Ectodermal cell (in vitro differentiated cells): ENCODE measurements at regions not wholly inside any gene's neighbourhood (a gene's known extent, or its start where the extent isn't known, plus 50 kb on each side); places are given as distances from the start of the nearest gene placed in this dataset.

Experiments used
- H3K27ac ChIP-seq: 2 replicates; pipeline ENCODE4 v1.7.0; 2013; ENCODE audit warnings: mild to moderate bottlenecking, low read depth, low read length; ENCODE audit not compliant: insufficient read depth, poor library complexity, severe bottlenecking
- H3K27me3 ChIP-seq: 2 replicates; pipeline ENCODE4 v1.7.0; 2013; ENCODE audit warnings: mild to moderate bottlenecking, low read length; ENCODE audit not compliant: insufficient read depth, control insufficient read depth, poor library complexity, severe bottlenecking
- H3K36me3 ChIP-seq: one replicate; pipeline ENCODE4 v1.7.0; 2013; ENCODE audit warnings: low read length; ENCODE audit not compliant: control insufficient read depth, insufficient read depth
- H3K4me1 ChIP-seq: one replicate; pipeline ENCODE4 v1.7.0; 2013; ENCODE audit warnings: low read length; ENCODE audit not compliant: control insufficient read depth, insufficient read depth
- H3K4me3 ChIP-seq: 2 replicates; pipeline ENCODE4 v1.7.0; 2013; ENCODE audit warnings: low read depth, low read length, control low read depth; ENCODE audit not compliant: insufficient read depth
- H3K9me3 ChIP-seq: 2 replicates; pipeline ENCODE4 v1.7.0; 2013; ENCODE audit warnings: mild to moderate bottlenecking, low read length, moderate library complexity; ENCODE audit not compliant: control insufficient read depth
- WGBS, 2 experiments: methylation state at CpG; one replicate each; pipeline ENCODE4 v1.1.7; 2013; ENCODE audit warnings: missing lambda C conversion rate in 2 of 2; 5-methylcytosine and 5-hydroxymethylcytosine counted together

DNA sequence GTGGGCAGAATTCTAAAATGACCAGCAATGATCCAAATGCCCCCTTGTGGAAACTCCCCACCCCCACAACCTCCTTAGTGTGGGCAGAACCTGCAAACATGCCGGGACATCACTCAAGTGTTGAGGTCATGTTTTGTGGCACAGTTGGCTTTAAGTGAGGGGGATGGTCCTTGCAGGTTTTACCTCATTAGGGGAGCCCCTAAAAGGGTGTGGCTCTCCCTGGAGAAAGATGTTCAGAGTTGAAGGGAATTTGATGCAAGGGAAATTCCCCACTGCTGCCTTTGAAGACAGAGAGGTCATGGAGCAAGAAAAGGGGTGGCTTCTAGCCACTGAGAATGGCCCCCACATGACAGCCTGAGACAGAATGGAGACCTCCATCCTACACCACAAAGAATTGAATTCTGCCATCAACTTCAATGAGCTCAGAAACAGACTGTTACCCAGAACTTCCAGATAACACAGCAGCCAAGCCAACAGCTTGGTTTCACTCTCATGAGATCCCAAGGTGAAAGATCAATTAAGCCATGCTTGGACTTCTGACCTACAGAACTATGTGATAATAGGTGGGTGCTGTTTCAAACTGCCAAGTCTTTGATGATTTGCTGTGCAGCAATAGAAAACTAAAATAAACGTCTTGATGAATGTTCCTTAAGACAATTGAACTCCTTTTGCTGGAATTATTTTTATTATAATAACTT, 103.4 kb downstream of the MED10 start:
- H3K4me3 ChIP-seq: no peak overlapping the region
- H3K9me3 ChIP-seq: no peaks in the 10 kb centered on the region
- H3K27ac ChIP-seq: no peak overlapping the region
- H3K4me1 ChIP-seq: no peaks in the 10 kb centered on the region
- no peaks in the 10 kb centered on the region for H3K27me3 ChIP-seq
- no peaks in the 10 kb centered on the region for H3K36me3 ChIP-seq
- 86 to 91% methylated on average over 1 to 2 of the region's 2 CpGs for WGBS, 2 experiments

DNA sequence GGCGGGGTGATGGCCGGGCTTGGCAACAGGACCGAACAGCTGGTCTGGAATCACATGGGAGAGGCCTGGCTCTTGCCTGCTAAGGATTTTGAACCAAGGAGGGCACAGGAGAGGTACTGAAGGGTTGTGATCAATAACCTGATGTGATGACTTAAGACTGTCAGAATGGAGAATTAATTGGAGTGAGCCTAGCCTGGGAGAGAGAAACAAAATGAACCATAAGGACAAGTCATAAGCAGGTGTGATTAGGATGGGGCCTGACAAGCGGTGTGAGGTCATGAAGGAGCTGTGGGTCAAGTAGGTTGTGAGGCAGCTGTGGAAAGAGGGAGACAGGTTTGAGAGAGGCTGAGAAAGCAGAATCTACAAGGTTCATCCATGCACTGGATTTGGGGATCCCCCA, 104.6 kb downstream of the MED10 start:
- Histone ChIP-seq H3K36me3 (no peaks in the 10 kb centered on the region), H3K4me3 (no peak overlapping the region), H3K4me1 (no peaks in the 10 kb centered on the region), H3K9me3 (no peaks in the 10 kb centered on the region), H3K27me3 (no peaks in the 10 kb centered on the region), H3K27ac (no peak overlapping the region)
- WGBS, 2 experiments: 80% methylated on average over 4 of the region's 4 CpGs

DNA sequence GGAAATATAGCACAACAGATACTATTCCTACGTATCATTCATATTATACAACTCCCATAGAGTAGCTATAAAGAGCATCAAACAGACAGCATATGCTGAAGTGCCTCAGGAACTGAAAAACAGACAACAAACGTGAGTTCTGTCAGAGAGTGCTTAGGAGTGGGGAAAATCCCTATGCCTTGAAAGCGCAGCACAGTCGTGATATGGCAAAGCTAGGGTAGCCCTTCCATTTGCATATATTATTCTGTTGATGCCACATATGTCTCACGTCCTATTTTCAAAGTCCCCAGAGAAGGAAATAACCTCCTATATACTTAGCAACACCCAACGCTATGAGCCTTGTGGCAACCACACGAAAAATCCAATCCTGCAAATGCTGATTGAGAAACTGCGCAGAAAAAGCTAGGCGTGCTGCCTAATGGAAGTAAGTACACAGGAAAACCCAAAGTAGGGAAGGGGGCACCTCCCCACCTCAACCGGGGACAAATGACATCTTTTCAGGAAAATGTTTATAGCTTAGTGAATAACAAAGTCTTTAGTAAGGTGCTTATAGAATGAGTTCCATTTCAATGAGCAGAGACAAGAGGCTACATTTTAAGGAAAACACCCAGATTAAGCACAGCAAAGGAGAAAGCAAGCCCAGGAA, 105.1 kb downstream of the MED10 start:
- Histone ChIP-seq H3K27me3 (no peaks in the 10 kb centered on the region), H3K9me3 (no peaks in the 10 kb centered on the region), H3K27ac (no peak overlapping the region), H3K36me3 (no peaks in the 10 kb centered on the region), H3K4me3 (no peak overlapping the region), H3K4me1 (no peaks in the 10 kb centered on the region)
- 92 to 93% methylated on average over 10 of the region's 10 CpGs for WGBS, 2 experiments

DNA sequence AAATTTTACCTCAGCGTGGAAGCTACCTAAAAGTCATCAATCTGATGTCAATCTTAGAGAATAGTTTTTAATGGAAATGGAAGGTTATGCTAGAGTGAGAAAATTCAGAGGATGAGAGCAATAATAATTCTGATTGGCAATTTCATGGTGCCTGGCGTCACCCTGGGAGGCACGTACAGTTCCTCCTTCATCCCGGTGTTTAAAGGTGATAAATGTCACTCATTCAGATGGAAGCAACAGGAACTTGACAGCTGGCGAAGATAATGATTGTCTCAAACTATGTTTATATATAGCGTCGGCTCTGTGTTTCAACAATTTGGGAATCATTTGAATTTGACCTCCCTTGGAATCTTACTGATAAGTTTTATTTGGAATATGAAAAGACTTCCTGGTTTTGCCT, 108.4 kb downstream of the MED10 start:
- Histone ChIP-seq H3K36me3 (no peaks in the 10 kb centered on the region), H3K4me1 (no peaks in the 10 kb centered on the region), H3K9me3 (no peaks in the 10 kb centered on the region), H3K27me3 (no peaks in the 10 kb centered on the region), H3K27ac (no peak overlapping the region), H3K4me3 (no peak overlapping the region)
- WGBS, 2 experiments: 93% methylated on average over 7 of the region's 7 CpGs

DNA sequence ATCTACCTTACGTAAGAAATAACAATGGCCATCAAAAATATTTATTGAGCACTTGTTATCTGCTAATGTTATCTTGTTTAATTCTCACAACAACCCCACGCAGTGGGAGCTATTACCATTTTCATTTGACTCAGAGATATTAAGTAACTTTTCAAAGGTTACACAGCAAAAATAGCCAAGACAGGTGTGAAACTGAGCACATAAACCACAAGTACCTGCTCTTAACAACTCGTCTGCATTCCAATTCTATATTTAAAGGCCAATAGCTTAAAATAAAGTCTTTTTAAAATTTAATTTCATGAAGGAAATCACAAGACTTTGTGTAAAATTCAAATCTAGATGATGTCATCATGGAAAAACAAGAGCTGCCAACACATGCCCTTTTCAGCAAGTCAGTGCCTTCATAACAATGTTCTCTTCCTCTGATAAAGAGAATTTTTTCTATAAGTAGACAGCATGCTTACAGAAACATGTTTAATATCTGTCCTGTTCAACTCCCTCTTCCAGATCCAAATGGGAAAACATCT, 111.6 kb downstream of the MED10 start:
- Histone ChIP-seq H3K36me3 (no peaks in the 10 kb centered on the region), H3K4me1 (no peaks in the 10 kb centered on the region), H3K9me3 (no peaks in the 10 kb centered on the region), H3K4me3 (no peak overlapping the region), H3K27ac (no peak overlapping the region), H3K27me3 (no peaks in the 10 kb centered on the region)
- WGBS, 2 experiments: 90 to 100% methylated on average over 1 to 3 of the region's 3 CpGs

DNA sequence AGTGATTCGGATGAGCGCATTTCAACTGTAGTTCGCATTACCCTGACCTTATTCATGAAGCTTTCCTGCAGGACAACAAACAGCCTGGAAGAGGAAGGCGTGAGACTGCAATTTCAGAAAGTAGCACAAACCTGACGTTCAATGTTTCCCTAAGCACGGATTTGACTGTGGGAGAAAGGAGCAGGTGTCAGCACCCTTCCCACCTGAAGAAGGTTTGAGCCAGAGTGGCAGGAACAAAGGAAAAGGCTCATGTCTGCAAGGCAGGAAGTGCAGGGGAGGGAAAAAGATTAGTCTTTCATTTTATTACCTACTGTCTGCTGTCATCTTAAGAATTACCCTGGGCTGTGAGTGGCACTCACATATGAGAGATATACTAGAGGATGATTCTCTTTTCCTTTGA, 114.0 kb downstream of the MED10 start:
- Histone ChIP-seq H3K4me1 (no peaks in the 10 kb centered on the region), H3K27ac (no peak overlapping the region), H3K27me3 (no peaks in the 10 kb centered on the region), H3K36me3 (no peaks in the 10 kb centered on the region), H3K4me3 (no peak overlapping the region), H3K9me3 (no peaks in the 10 kb centered on the region)
- WGBS, 2 experiments: 89 to 95% methylated on average over 6 of the region's 6 CpGs

DNA sequence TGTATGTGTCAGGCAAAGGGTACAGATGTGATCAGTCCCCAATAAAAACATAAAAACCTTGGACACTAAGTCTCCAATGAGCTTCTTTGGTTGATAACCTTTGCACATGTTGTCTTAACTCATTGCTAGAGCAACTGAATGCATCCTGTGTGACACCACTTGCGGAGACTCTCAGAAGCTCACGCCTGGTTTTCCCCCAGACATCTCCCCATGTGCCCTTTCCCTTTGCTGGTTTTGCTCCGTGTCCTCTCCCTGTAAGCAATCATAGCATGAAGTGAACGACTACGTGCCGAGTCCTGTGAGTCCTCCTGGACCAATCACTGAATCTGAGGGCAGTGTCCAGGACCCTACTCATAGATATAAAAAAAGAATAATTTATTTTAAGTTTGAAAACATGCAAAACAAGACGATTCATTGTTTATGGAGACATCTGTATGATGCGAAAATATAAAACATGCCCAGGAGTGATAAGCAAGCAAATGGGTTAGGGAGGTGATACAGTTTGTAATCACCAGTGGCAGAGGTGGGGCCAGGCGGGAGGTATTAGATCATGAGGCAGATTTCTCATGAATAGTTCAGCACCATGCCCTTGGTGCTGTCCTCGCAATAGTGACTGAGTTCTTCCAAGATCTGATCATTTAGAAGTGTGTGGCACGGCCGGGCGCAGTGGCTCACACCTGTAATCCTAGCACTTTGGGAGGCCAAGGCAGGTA, 115.5 kb downstream of the MED10 start:
- no peak overlapping the region for H3K4me3 ChIP-seq
- no peaks in the 10 kb centered on the region for H3K36me3 ChIP-seq
- 92 to 94% methylated on average over 13 of the region's 13 CpGs for WGBS, 2 experiments

DNA sequence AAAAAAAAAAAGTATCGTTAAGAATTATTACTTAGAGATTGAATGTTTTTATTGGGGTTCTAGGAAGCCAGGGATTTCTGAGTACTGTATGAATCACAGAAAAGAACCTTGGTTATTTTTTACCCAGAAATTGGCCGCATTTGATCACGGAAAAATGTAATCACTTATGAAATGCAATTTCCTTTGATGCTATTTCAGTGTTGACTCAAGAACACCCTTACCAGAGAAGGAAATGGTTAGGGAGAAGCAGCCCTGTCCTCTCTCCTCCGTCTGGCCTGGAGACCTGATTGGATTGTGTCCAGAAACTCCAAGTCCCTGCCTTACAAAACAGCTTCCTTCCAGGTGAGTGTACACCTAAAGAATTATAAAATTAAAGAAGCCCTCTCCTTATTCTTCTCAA, 116.7 kb downstream of the MED10 start:
- 96 to 97% methylated on average over 4 of the region's 4 CpGs for WGBS, 2 experiments
- no peaks in the 10 kb centered on the region for H3K4me1 ChIP-seq

More for the DNA sequence above, 115.5 kb downstream of the MED10 start:
- Histone ChIP-seq H3K27me3 (no peaks in the 10 kb centered on the region), H3K9me3 (no peaks in the 10 kb centered on the region), H3K27ac (no peak overlapping the region), H3K4me1 (no peaks in the 10 kb centered on the region)

DNA sequence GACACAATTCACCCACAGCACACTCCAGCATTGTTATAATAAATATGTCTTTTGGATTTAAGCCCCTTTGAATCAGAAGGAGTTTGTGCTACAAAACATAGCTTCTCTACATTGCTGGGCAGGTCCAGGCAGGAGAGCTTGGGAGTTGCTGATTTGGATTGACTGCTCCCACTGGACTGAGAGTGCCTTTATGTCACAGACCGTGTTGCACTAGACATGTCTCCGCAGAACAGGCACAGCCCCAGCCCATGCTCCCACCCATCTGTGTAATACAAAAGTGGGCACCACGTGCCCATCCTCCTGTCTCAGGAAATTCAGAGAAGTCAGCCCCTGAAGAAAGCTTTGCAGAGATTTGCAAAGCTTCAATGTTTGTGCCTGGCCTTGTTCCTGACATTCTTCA, 117.1 kb downstream of the MED10 start:
- H3K27ac ChIP-seq: no peak overlapping the region
- 82 to 90% methylated on average over 3 of the region's 3 CpGs for WGBS, 2 experiments
- no peaks in the 10 kb centered on the region for H3K27me3 ChIP-seq
- H3K9me3 ChIP-seq: no peaks in the 10 kb centered on the region
- no peak overlapping the region for H3K4me3 ChIP-seq
- H3K36me3 ChIP-seq: no peaks in the 10 kb centered on the region
- no peaks in the 10 kb centered on the region for H3K4me1 ChIP-seq

More for the DNA sequence above, 116.7 kb downstream of the MED10 start:
- H3K27me3 ChIP-seq: no peaks in the 10 kb centered on the region
- no peak overlapping the region for H3K4me3 ChIP-seq
- H3K36me3 ChIP-seq: no peaks in the 10 kb centered on the region
- H3K9me3 ChIP-seq: no peaks in the 10 kb centered on the region
- H3K27ac ChIP-seq: no peak overlapping the region

DNA sequence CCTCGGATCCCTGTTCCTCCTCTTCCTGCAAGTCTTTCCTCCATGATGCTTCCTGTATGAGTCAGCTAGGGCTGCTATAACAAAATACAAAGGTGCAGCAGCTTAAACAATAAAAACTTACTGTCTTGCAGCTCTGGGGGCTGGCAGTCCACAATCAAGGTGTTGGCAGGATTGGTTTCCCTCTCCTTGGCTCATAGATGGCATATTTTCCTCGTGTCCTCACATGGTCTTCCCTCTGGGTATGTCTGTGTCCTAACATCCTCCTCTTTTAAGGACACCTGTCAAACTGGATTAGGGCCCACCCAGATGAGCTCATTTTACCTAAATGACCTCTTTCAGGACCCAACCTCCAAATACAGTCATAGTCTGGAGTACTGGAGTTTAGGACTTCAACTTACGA, 117.5 kb downstream of the MED10 start:
- no peaks in the 10 kb centered on the region for H3K36me3 ChIP-seq
- H3K9me3 ChIP-seq: no peaks in the 10 kb centered on the region
- H3K4me1 ChIP-seq: no peaks in the 10 kb centered on the region
- 44 to 55% methylated on average over 2 to 3 of the region's 3 CpGs for WGBS, 2 experiments
- no peaks in the 10 kb centered on the region for H3K27me3 ChIP-seq
- no peak overlapping the region for H3K4me3 ChIP-seq
- H3K27ac ChIP-seq: no peak overlapping the region
